C4-2B (cell line): ENCODE measurements at regions not wholly inside any gene's neighbourhood (a gene's known extent, or its start where the extent isn't known, plus 50 kb on each side); places are given as distances from the start of the nearest gene placed in this dataset.
"Not testable (repeated sequence)": the region's sequence is repeated elsewhere in the genome, so short reads cannot be mapped to it uniquely, and the experiment has no call there.

Experiments used
- CTCF ChIP-seq: fragments of 450-650 bp; conservative IDR thresholded peaks from 2 replicates; pipeline ENCODE4 v1.5.1; 2017; ENCODE audit warnings: mild to moderate bottlenecking
- ZFX ChIP-seq: fragments of 450-650 bp; IDR thresholded peaks from 2 replicates; pipeline ENCODE4 v1.6.1; 2017

GRCh38 chr13:111678120-111678882, 357.9 kb downstream of the TEX29 start:
- TF ChIP-seq CTCF, ZFX: not testable (repeated sequence)
